Panc1 (cell line): ENCODE measurements at regions not wholly inside any gene's neighbourhood (a gene's known extent, or its start where the extent isn't known, plus 50 kb on each side); places are given as distances from the start of the nearest gene placed in this dataset.

Experiments
- POLR2AphosphoS5 ChIP-seq: IDR thresholded peaks from 2 replicates; pipeline ENCODE4 v1.6.1; 2012; ENCODE audit warnings: mild to moderate bottlenecking, low read depth, low read length, moderate library complexity
- SIN3A ChIP-seq: IDR thresholded peaks from 2 replicates; pipeline ENCODE4 v1.6.1; 2012; ENCODE audit warnings: low read depth, mild to moderate bottlenecking, low read length, moderate library complexity, borderline replicate concordance; ENCODE audit not compliant: insufficient read depth
- TCF7L2 ChIP-seq: IDR thresholded peaks from 2 replicates; pipeline ENCODE4 v1.6.1; 2011; ENCODE audit warnings: mild to moderate bottlenecking, low read depth, low read length, inconsistent platforms
- TF ChIP-seq, protein P1 (sequence below): fragments of 450-650 bp; IDR thresholded peaks from 2 replicates; pipeline ENCODE4 v1.5.1; 2017; ENCODE audit warnings: mild to moderate bottlenecking
- TF ChIP-seq, protein P2 (sequence below), 2 experiments: IDR thresholded peaks; 2 replicates each; pipeline ENCODE4 v1.6.1; 2011 to 2012; ENCODE audit warnings: low read depth in 2 of 2, control low read depth in 1 of 2, low read length in 1 of 2, mild to moderate bottlenecking in 1 of 2, moderate library complexity in 1 of 2; ENCODE audit not compliant: insufficient read depth in 1 of 2

DNA sequence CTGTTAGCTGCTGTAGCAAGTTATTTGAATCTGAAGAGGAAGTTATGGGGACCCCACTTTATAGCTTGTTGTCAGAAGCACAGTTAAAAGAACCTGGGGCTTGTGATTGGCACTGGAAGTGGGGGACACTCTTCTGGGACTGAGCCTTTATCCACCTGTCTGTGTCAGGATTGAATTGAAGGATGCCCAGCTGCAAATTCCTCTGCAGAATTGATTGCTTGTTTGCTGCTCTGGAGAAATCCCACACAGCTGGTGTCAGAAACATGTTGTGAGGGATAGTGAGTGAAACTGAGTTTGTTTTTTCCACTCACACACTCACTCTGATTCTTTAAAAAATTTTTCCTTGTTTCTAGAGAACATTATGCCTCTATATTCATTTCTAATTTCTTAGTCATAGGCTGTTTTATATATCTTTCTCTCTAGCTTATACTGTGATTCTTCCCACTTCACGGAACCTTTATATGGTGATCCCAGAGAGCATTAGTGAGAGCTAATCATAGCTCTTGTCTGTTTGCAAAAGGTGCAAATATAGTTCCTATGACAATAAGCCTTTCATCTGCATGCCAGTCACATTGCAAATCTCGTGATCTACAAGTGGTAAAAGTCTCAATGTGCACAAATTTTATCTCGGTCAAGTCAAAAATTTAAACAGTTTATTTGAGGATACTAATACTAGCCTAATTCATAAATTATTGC lies 188.5 kb upstream of the EDIL3 start:
- TF ChIP-seq, protein P1, sequence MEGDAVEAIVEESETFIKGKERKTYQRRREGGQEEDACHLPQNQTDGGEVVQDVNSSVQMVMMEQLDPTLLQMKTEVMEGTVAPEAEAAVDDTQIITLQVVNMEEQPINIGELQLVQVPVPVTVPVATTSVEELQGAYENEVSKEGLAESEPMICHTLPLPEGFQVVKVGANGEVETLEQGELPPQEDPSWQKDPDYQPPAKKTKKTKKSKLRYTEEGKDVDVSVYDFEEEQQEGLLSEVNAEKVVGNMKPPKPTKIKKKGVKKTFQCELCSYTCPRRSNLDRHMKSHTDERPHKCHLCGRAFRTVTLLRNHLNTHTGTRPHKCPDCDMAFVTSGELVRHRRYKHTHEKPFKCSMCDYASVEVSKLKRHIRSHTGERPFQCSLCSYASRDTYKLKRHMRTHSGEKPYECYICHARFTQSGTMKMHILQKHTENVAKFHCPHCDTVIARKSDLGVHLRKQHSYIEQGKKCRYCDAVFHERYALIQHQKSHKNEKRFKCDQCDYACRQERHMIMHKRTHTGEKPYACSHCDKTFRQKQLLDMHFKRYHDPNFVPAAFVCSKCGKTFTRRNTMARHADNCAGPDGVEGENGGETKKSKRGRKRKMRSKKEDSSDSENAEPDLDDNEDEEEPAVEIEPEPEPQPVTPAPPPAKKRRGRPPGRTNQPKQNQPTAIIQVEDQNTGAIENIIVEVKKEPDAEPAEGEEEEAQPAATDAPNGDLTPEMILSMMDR: no peak
- no peak for TF ChIP-seq POLR2AphosphoS5
- TF ChIP-seq, protein P2, sequence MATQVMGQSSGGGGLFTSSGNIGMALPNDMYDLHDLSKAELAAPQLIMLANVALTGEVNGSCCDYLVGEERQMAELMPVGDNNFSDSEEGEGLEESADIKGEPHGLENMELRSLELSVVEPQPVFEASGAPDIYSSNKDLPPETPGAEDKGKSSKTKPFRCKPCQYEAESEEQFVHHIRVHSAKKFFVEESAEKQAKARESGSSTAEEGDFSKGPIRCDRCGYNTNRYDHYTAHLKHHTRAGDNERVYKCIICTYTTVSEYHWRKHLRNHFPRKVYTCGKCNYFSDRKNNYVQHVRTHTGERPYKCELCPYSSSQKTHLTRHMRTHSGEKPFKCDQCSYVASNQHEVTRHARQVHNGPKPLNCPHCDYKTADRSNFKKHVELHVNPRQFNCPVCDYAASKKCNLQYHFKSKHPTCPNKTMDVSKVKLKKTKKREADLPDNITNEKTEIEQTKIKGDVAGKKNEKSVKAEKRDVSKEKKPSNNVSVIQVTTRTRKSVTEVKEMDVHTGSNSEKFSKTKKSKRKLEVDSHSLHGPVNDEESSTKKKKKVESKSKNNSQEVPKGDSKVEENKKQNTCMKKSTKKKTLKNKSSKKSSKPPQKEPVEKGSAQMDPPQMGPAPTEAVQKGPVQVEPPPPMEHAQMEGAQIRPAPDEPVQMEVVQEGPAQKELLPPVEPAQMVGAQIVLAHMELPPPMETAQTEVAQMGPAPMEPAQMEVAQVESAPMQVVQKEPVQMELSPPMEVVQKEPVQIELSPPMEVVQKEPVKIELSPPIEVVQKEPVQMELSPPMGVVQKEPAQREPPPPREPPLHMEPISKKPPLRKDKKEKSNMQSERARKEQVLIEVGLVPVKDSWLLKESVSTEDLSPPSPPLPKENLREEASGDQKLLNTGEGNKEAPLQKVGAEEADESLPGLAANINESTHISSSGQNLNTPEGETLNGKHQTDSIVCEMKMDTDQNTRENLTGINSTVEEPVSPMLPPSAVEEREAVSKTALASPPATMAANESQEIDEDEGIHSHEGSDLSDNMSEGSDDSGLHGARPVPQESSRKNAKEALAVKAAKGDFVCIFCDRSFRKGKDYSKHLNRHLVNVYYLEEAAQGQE (IDR thresholded peaks at IDR 0.05; ENCODE audit: insufficient read depth in 1 of 2, low read depth in 2 of 2, low read length in 1 of 2): no peak
- TF ChIP-seq SIN3A: no peak
- TF ChIP-seq TCF7L2: no peak
